ENCODE measurements at regions not wholly inside any gene's neighbourhood (a gene's known extent, or its start where the extent isn't known, plus 50 kb on each side); places are given as distances from the start of the nearest gene placed in this dataset.

DNA sequence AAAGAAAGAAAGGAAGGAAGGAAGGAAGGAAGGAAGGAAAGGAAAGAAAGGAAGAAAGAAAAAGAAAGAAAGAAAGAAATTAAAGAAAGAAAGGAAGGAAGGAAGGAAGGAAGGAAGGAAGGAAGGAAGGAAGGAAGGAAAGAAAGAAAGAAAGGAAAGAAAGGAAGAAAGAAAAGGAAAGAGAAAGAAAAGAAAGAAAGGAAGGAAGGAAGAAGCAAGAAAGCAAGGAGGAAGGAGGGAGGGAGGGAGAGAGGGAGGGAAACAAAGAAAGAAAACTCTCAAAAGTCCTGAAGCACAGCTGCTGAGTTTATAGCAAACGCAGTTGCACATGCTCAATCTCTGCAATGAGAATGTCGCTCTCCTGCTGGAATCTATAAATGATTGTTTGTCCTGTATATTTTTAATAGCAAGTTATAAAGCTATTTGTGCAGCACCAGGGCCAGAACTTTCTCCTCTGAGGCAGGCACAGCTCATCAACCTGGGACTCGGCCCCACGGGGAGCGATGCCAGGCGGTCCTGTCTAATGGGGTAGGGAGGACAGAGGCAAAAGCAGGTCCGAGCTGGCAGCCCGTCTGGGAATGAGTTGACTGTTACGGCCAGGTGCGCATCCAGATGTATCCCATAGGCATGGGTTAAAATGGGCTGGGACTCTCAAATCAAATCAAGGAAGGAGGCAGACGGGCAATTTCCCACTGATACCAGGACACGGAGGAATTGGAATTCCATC lies 118.0 kb upstream of the PFKP start:
- DNase-seq: no peak

DNA sequence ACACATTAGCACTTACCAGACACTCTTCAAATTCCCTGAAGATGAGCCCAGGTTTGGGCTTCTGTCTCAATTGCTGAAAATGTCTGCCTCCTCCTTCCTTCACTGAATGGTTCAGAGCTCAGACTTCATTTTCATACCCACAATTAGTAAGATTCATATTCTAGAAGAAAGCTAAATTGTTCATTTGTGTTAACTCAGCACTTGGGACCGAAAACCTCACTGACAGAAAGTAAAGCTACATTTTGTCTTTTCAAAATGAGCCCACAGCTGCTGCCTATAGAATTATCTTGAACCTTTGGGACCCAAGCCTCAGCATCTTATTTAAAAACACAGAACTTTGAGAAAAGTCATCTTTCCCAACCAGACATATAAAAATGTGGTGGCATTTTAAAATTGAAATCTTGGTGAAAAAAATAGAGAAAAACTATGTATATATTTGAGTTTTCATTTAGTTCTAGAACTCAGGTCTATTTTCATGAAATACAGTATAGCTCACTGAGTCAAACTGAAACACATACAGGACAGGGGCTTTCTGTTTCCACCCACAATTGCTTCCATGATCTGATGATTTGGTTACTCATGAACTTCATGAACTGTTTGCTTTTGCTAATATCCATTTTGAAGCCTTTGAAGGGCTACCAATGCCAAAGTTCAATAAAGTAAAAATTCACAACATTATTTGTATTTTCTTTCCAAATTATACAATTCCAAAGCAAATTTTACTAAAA lies 119.1 kb upstream of the PFKP start:
- no peak for DNase-seq

GRCh38 chr10:2944788-2945187 lies 122.6 kb upstream of the PFKP start:
- no peak for DNase-seq

DNA sequence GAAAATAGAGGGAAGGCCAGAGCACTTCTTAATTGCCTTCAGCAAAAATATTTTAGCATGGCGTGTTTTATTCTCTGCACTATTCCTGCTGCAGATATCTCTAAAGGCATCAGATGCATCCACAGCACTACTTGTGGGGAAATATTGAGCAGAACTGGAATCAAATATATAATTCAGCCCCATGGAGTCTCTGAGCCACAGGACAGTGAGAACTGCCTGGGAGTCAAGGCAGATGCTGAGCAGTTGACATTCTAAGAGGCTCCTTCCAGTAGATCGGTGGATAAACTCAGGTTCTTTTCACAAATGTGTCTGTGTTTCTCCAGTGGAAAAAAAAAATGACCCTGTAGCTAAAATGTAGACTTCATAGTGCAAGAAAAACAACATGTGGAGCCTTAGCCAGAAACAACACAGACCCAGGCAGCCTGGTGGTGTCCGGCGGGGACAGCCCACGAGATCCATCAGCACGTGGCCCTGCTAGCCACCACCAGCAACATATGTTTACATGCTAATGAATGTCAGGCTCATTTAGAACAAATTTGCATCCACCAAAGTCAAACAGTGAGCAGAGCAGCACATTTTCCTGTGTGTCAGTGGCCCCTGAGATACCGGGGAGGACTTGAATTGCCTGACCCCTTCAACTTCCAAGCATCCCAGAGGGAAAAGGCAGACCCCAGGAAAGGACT lies 123.3 kb upstream of the PFKP start:
- DNase-seq: no peak

GRCh38 chr10:2942938-2943337 lies 124.4 kb upstream of the PFKP start:
- DNase-seq: no peak

DNA sequence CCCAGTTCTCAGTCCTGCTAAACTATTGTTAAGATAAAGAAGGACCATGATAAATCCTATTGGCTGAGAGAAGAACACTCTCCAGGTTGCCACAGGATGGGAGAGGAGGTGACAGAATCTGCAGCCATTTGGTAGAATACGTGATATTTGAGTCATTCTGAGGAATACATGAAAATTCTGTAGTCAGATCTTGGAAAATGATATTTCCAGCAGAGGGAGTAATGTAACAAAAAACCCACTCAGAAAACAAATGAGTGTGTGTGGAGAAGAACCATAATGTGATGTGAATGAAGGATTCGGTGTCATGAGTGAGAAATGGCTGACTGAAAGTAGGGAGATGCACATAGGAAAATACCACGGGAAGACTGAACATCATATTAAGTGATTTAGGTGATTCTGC lies 128.5 kb upstream of the PFKP start:
- no peak for DNase-seq

DNA sequence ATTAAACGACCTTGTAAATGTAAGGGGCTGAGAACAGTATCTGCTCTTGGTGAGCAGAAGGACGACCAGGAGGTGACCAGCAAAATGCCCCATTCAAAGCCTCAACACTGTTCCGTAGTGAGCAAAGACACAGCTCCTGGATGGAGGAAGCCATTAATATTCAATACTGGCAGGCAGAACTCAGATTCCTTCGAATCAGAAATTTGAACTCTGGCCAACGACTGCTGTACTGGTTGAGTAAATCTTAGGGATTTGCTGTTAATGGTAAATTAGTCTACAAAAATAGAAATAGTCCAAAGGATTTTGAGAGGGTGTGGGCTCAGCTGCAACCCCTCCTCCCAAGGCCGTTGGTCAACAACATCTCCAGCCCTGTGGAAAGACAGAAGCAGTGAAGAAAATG lies 130.5 kb upstream of the PFKP start:
- no peak for DNase-seq

GRCh38 chr10:2935647-2936386 lies 131.5 kb upstream of the PFKP start:
- DNase-seq: no peak

DNA sequence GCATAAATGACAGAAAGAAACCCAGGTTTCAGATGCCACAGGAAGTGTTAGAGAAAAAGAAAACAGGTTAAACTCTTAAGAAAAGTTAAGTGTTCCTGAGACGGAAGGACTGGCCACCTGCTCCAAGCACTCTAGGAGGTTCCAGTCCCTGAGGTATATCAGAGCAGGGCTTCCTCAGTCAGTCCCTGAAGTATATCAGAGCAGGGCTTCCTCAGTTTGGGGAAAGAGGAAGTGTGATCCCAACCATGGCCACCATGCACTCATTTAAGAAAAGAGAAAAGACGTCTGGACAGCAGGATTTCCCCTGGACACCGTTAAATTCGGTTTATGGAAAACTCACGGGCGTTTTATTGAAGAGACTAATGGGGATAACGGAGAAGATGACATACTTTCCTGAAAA lies 133.4 kb upstream of the PFKP start:
- DNase-seq: no peak

- DNase-seq: no peak
These were observed 133.8 kb upstream of the PFKP start for GRCh38 chr10:2933519-2933918.

GRCh38 chr10:2933071-2933470 lies 134.3 kb upstream of the PFKP start:
- no peak for DNase-seq

DNA sequence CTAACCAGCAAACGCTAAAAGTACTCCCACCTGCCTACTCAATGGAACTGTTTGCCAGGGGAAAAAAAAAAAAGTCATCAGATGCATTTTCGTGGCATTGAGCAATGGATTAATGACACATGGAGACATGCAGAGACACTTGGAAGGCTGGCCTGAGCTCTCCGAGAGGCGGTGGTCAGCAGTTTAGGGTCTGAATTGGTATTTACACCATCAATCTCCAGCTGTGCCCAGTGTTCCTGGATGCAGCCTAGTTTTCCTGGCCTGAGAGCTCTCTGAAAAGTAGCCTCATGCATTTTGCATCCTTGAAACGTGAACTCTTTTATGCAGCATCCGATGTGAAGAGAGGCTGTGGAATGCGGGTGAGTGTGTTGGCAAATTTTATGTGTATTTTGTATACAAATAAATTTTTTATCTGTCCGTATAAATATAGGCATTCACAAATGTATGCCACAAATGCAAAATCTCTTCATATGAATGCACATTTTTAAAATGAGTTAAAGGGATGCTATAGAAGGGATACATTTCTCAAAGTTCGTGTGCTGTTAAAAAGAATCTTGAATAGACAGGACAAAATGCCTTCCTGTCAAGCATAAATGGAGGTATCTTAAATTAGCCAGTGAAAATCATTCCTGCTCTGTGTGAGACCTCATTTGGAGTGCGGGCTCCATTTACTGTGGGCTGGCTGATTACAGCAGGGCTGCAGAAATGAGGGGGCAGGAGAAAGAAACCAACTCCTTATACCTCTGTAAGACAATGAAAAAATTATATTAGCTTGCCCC lies 137.7 kb upstream of the PFKP start:
- no peak for DNase-seq

DNA sequence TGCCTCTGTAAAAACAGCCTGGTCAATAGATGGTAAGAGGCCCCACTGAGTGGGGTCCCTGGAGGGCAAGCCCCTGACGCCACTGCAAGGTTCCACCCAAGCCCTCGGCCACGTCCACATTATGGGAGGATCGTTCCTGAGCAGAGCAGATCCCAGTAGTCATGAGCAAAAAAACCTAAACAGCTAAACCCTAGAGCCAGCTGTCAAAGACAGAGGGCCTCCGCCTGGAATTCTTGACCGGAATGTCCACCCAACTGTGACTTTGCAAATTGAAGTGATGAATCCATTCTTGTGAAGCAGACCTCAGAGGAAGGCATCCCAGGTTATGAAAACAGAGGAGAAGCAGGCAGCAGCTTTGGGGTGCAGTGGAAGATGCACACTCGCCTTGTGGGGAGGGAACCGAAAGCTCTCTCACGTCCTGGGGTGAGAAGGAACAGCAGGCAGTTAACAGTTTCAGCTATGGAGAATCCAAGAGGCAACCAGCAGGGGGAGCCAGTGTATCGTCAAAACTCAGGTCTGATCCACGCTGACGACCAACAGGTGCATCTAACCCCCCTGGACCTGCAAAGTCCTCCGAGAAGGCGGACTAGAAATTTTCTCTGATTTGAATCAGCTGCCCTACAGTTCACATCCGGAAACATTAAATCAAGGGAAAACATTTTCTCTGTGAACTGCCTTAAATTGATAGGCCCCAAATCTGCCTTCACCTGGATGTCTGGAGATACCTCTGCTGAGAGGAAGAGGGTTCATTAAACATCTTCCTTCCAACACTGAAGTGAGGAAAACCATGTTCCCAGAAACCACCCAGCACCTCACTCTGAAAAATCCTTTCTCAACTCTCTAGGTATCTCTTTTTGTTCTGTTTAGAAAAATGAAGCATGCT lies 139.1 kb upstream of the PFKP start:
- DNase-seq: peak; percentile 41

DNA sequence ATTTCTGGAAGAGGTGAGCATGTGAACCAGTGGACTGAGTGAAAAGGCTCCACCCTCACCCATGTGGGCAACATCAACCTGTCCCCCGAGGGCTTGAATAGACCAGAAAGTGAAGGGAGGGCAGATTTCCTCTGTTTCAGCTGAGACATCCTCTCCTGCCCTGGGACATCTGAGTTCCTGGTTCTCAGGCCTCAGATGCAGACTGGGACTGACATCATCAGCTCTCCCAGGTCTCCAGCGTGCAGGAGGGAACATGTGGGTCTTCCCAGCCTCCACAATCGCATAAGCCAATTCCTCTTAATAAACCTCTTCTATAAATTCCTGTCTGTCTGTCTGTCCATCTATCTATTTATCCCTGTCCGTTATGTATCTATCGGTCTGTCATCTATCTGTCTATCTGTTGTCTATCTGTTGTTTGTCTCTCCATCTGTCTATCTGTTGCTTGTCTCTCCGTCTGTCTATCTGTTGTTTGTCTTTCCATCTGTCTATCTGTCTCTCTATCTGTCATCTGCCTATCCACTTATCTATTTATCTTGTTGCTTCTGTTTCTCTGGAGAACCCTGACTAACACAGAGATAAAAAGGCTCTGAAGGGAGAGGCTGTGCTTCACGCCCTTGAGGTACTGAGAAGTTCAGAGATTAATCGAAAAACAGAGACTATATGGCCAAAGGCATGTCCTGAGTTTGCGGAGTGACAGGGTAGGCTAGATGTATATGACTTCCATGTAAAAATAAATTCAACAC lies 140.3 kb upstream of the PFKP start:
- no peak for DNase-seq

DNA sequence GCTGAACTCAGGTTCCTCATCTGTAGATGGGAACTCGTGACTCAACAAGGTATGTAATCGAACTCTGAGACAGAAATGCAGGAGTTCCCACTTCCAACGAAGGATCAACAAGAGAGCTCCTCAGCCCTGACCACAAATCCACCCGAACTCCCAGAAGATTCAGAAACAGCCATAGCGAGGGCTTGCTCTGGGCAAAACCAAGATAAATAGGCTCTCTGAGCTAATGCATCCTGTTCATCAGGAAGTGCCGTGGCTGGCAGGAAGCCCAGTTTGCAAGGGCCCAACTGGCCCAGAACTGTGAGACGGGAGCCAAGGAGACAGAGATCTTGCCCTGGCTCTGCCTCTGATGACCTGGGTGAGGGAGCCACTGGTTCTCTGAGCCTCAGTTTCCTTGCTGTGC lies 141.7 kb upstream of the PFKP start:
- DNase-seq: no peak

DNA sequence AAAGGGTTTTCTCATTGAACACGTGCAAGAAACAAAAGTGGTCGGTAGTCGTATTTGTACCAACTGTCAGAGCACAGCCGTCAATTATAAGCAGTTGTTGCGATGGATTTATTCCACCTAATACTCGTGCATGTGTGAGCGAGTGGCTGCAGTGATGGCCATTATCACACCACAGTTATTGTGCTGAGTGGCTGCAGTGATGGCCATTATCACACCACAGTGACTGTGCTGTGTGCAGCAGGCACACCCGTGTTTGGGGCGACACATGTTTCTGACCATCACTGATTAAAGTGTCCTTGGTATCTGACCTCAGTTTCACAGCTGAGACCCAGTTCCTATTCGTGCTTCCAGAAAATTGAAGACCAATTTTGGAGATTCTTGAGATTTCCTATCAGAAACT lies 142.9 kb upstream of the PFKP start:
- no peak for DNase-seq

DNA sequence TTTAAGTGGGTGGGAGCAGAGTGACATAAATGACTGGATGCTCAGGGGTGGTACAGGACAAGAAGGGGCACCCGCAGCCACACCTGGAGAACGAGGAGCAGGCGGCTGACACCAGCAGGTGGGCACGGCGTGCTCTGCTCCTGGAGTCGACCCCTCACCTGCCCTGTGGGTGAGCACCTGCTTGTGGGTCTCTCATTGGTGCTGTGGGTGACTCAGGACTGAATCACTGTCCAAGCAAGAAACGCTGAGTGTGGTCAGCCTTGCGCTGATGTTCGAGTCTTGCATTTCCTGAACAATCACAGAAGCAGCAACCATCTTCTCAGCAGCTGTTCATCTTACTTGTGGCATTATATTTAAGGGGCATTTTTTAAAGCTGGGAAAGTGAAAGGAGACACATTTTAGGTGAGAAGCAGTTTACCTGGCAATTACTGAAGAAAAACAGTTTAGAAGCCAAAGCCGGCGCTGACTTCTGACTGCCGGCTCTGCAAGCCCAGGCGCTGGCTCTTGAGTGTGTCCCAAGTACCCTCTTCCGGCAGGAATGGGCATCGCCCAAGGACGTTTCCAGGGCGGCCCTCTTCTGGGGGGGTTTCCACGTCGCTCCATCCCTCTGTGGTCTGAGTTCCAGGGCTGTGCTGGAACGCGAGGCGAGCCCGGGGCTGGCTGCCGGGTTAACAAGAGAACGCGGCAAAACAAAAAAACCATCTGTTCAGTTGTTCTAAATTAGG lies 145.2 kb upstream of the PFKP start:
- DNase-seq: no peak

- DNase-seq: no peak
These were observed 146.7 kb upstream of the PFKP start for GRCh38 chr10:2920637-2921036.

GRCh38 chr10:2920168-2920567 lies 147.2 kb upstream of the PFKP start:
- DNase-seq: no peak

DNA sequence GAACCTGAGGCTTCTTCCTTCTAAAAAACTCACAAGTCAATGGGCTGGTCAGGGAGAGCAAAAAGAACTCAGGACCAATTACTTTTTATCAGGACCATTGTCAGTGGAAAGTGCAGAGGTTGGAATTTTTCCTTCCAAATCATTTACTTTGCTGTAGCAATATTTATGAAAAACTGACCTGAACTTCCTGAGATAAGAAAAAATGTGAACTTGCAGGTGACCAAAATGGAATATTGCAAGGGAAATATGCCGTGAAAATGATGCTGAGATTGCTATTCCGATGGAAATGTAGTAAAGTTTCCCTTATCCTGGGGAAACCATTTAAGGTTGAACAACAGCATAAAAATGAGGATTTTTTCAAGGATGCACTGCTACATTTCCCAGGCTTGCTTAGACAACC lies 148.3 kb upstream of the PFKP start:
- no peak for DNase-seq

All from CD4-positive, alpha-beta T cell treated with Interleukin-10 for 1 hour (primary cell).